ENCODE measurements at regions not wholly inside any gene's neighbourhood (a gene's known extent, or its start where the extent isn't known, plus 50 kb on each side); places are given as distances from the start of the nearest gene placed in this dataset.

DNA sequence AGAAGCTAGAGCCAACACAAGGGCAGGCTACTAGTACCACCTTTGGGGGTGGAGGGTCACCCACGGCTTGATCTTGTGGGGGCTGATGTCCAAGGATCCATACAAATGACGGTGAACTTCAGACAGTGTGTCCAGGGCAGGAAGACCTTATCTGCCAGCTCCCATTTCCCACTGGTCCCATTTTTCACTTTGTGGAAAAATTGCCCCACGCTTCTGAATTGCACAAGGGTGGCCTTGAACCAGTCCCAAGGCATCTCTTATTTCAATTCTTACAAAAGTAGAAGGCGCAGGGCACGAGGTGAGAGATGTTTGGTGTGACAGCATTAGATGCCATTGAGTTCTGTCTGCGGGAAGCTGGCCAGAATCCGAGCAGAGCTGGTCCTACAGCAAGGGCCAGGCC, 252.7 kb upstream of the CELF2 start:
- TF ChIP-seq POLR2A (IDR thresholded peaks at IDR 0.05) (no peak), CTCF (IDR thresholded peaks at IDR 0.05) (no peak)

All from thyroid gland (tissue), 4 donors.